ENCODE measurements at regions not wholly inside any gene's neighbourhood (a gene's known extent, or its start where the extent isn't known, plus 50 kb on each side); places are given as distances from the start of the nearest gene placed in this dataset.

DNA sequence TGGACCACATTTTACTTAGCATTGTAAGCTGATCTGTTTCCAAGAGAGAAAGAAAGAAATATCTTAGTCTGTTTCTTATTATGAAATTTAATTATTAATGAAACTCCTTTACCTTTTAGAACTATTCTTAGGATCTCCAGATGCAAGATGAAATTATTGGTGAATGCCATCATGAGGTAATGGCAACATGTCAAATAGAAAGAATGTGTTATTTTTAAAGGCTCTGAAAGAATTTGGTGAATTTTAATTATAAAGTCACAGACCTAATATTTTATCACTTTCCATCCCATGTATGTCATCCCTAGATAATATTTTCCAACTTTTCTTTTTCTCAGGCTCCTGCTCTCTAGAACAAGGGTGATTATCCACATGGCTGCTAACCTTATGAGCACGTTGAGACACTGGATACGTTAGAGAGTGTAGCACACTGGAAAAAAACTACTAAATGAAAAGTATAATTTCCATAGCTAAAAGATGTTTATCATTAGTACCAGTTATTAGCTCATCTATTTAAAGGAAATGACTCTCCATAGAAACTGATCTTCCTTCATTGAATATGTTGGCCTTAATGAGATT is 95.2 kb upstream of the SCG2 start:
- TF ChIP-seq, protein P1, sequence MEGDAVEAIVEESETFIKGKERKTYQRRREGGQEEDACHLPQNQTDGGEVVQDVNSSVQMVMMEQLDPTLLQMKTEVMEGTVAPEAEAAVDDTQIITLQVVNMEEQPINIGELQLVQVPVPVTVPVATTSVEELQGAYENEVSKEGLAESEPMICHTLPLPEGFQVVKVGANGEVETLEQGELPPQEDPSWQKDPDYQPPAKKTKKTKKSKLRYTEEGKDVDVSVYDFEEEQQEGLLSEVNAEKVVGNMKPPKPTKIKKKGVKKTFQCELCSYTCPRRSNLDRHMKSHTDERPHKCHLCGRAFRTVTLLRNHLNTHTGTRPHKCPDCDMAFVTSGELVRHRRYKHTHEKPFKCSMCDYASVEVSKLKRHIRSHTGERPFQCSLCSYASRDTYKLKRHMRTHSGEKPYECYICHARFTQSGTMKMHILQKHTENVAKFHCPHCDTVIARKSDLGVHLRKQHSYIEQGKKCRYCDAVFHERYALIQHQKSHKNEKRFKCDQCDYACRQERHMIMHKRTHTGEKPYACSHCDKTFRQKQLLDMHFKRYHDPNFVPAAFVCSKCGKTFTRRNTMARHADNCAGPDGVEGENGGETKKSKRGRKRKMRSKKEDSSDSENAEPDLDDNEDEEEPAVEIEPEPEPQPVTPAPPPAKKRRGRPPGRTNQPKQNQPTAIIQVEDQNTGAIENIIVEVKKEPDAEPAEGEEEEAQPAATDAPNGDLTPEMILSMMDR (IDR thresholded peaks at IDR 0.05), result no peak
- TF ChIP-seq POLR2A (IDR thresholded peaks at IDR 0.05) (no peak), POLR2AphosphoS5 (IDR thresholded peaks at IDR 0.05) (no peak)
